ENCODE measurements at regions not wholly inside any gene's neighbourhood (a gene's known extent, or its start where the extent isn't known, plus 50 kb on each side); places are given as distances from the start of the nearest gene placed in this dataset.
"Not testable (repeated sequence)": the region's sequence is repeated elsewhere in the genome, so short reads cannot be mapped to it uniquely, and the experiment has no call there.

GRCh38 chr9:108259917-108260675 lies 595.7 kb downstream of the ACTL7B start:
- peaks cover 7% of the 10 kb centered on the region for H3K4me1 Mint-ChIP-seq (ENCODE audit: low read depth)
- H3K27ac Mint-ChIP-seq: no peak overlapping the region
- no peaks in the 10 kb centered on the region for H3K36me3 Mint-ChIP-seq (ENCODE audit: insufficient read depth)
- H3K4me3 Mint-ChIP-seq (ENCODE audit: low read depth): no peak overlapping the region
- H3K9me3 Mint-ChIP-seq (ENCODE audit: low read depth): no peaks in the 10 kb centered on the region
- DNase-seq (ENCODE audit: low spot score, unreplicated experiment): no peak
- no peak for TF ChIP-seq CTCF (IDR thresholded peaks at IDR 0.05; ENCODE audit: unreplicated experiment)
- peaks cover 37% of the 10 kb centered on the region for H3K27me3 Mint-ChIP-seq

GRCh38 chr9:108258640-108259039 lies 597.1 kb downstream of the ACTL7B start:
- Mint-ChIP-seq H3K36me3 (ENCODE audit: insufficient read depth) (no peaks in the 10 kb centered on the region), H3K9me3 (ENCODE audit: low read depth) (no peaks in the 10 kb centered on the region), H3K4me1 (ENCODE audit: low read depth) (peaks cover 7% of the 10 kb centered on the region), H3K27ac (no peak overlapping the region), H3K4me3 (ENCODE audit: low read depth) (no peak overlapping the region), H3K27me3 (peaks cover 35% of the 10 kb centered on the region)
- no peak for DNase-seq (ENCODE audit: low spot score, unreplicated experiment)
- no peak for TF ChIP-seq CTCF (IDR thresholded peaks at IDR 0.05; ENCODE audit: unreplicated experiment)

GRCh38 chr9:108257382-108257781 lies 598.4 kb downstream of the ACTL7B start:
- Mint-ChIP-seq H3K4me1 (ENCODE audit: low read depth) (peaks cover 9% of the 10 kb centered on the region), H3K27me3 (peaks cover 34% of the 10 kb centered on the region), H3K9me3 (ENCODE audit: low read depth) (no peaks in the 10 kb centered on the region), H3K4me3 (ENCODE audit: low read depth) (no peak overlapping the region), H3K27ac (no peak overlapping the region), H3K36me3 (ENCODE audit: insufficient read depth) (no peaks in the 10 kb centered on the region)
- DNase-seq (ENCODE audit: low spot score, unreplicated experiment): no peak
- TF ChIP-seq CTCF (IDR thresholded peaks at IDR 0.05; ENCODE audit: unreplicated experiment): no peak

- TF ChIP-seq CTCF (IDR thresholded peaks at IDR 0.05; ENCODE audit: unreplicated experiment): no peak
- peaks cover 9% of the 10 kb centered on the region for H3K4me1 Mint-ChIP-seq (ENCODE audit: low read depth)
- no peaks in the 10 kb centered on the region for H3K9me3 Mint-ChIP-seq (ENCODE audit: low read depth)
- H3K36me3 Mint-ChIP-seq (ENCODE audit: insufficient read depth): no peaks in the 10 kb centered on the region
- no peak overlapping the region for H3K4me3 Mint-ChIP-seq (ENCODE audit: low read depth)
- H3K27me3 Mint-ChIP-seq: peaks cover 21% of the 10 kb centered on the region
- H3K27ac Mint-ChIP-seq: no peak overlapping the region
- DNase-seq (ENCODE audit: low spot score, unreplicated experiment): no peak
These were observed 601.5 kb downstream of the ACTL7B start for GRCh38 chr9:108254236-108254635.

GRCh38 chr9:108247391-108247790 lies 608.4 kb downstream of the ACTL7B start:
- H3K36me3 Mint-ChIP-seq (ENCODE audit: insufficient read depth); H3K9me3 Mint-ChIP-seq (ENCODE audit: low read depth); H3K4me3 Mint-ChIP-seq (ENCODE audit: low read depth); H3K27ac Mint-ChIP-seq; H3K4me1 Mint-ChIP-seq (ENCODE audit: low read depth); DNase-seq (ENCODE audit: low spot score, unreplicated experiment): not testable (repeated sequence)
- peaks cover 16% of the 10 kb centered on the region for H3K27me3 Mint-ChIP-seq

- Mint-ChIP-seq H3K4me1 (ENCODE audit: low read depth) (peaks cover 2% of the 10 kb centered on the region), H3K9me3 (ENCODE audit: low read depth) (no peaks in the 10 kb centered on the region), H3K27ac (no peak overlapping the region)
These were observed 609.9 kb downstream of the ACTL7B start for GRCh38 chr9:108245901-108246300.

More at GRCh38 chr9:108245901-108246300, 609.9 kb downstream of the ACTL7B start:
- Mint-ChIP-seq H3K36me3 (ENCODE audit: insufficient read depth) (no peaks in the 10 kb centered on the region), H3K4me3 (ENCODE audit: low read depth) (no peak overlapping the region), H3K27me3 (peaks cover 20% of the 10 kb centered on the region)
- TF ChIP-seq CTCF (IDR thresholded peaks at IDR 0.05; ENCODE audit: unreplicated experiment): no peak
- no peak for DNase-seq (ENCODE audit: low spot score, unreplicated experiment)
